Glutamatergic neuron (in vitro differentiated cells): ENCODE measurements at regions not wholly inside any gene's neighbourhood (a gene's known extent, or its start where the extent isn't known, plus 50 kb on each side); places are given as distances from the start of the nearest gene placed in this dataset.
"Not testable (repeated sequence)": the region's sequence is repeated elsewhere in the genome, so short reads cannot be mapped to it uniquely, and the experiment has no call there.

Source experiments
- DNase-seq: peaks from one replicate; pipeline ENCODE4 v3.0.0; 2022
- H3K27ac Mint-ChIP-seq: one replicate; pipeline ENCODE4 v1.8.0; 2020; ENCODE audit warnings: mild to moderate bottlenecking, mixed read lengths, inconsistent platforms; ENCODE audit not compliant: unreplicated experiment
- H3K27me3 Mint-ChIP-seq: one replicate; pipeline ENCODE4 v1.8.0; 2020; ENCODE audit warnings: mild to moderate bottlenecking, moderate library complexity, mixed read lengths, inconsistent platforms; ENCODE audit not compliant: unreplicated experiment
- H3K36me3 Mint-ChIP-seq: one replicate; pipeline ENCODE4 v1.8.0; 2020; ENCODE audit warnings: mild to moderate bottlenecking, mixed read lengths, inconsistent platforms; ENCODE audit not compliant: unreplicated experiment
- H3K4me1 Mint-ChIP-seq: one replicate; pipeline ENCODE4 v1.8.0; 2020; ENCODE audit warnings: mild to moderate bottlenecking, low read depth, mixed read lengths, inconsistent platforms; ENCODE audit not compliant: unreplicated experiment
- H3K4me3 Mint-ChIP-seq: one replicate; pipeline ENCODE4 v1.8.0; 2020; ENCODE audit warnings: mild to moderate bottlenecking, mixed read lengths, inconsistent platforms; ENCODE audit not compliant: unreplicated experiment
- H3K9me3 Mint-ChIP-seq: one replicate; pipeline ENCODE4 v1.8.0; 2020; ENCODE audit warnings: mild to moderate bottlenecking, moderate library complexity, mixed read lengths, inconsistent platforms; ENCODE audit not compliant: unreplicated experiment
- TF ChIP-seq, protein P1 (sequence below): fragments of 200-600 bp; sonication (generic); IDR thresholded peaks from one replicate; pipeline ENCODE4 v1.5.0; 2021; ENCODE audit not compliant: partially characterized antibody, unreplicated experiment

DNA sequence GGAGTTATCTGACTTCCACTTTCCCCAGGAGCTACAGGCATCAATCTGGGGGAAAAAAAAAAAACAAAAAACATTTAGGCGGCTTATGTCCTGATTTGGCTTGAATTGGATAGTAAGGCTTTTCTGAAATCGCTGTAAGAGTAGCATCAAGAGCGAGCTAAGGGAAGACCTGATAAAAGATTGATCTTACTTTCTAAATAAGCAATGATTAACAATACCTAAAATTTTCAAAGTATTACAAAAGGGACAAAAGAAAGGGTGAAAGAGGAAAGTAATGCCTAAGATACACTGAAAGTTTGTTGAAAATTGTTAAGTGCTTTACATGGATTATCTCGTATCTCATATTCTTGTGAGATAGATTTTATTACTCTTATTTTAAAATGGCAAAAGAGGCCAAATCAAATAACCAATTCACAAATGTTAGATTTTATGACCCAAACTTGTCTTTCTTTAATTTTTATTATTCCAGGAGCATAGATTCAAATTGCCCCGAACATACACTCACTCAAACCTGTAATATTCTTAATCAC, 106.4 kb upstream of the PRSS16 start:
- peaks cover 10% of the 10 kb centered on the region for H3K4me1 Mint-ChIP-seq
- DNase-seq = no peak
- H3K27ac Mint-ChIP-seq = no peak overlapping the region
- H3K36me3 Mint-ChIP-seq = no peaks in the 10 kb centered on the region
- TF ChIP-seq, protein P1, sequence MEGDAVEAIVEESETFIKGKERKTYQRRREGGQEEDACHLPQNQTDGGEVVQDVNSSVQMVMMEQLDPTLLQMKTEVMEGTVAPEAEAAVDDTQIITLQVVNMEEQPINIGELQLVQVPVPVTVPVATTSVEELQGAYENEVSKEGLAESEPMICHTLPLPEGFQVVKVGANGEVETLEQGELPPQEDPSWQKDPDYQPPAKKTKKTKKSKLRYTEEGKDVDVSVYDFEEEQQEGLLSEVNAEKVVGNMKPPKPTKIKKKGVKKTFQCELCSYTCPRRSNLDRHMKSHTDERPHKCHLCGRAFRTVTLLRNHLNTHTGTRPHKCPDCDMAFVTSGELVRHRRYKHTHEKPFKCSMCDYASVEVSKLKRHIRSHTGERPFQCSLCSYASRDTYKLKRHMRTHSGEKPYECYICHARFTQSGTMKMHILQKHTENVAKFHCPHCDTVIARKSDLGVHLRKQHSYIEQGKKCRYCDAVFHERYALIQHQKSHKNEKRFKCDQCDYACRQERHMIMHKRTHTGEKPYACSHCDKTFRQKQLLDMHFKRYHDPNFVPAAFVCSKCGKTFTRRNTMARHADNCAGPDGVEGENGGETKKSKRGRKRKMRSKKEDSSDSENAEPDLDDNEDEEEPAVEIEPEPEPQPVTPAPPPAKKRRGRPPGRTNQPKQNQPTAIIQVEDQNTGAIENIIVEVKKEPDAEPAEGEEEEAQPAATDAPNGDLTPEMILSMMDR = no peak
- peak overlapping the region; percentile 76 for H3K4me3 Mint-ChIP-seq
- H3K27me3 Mint-ChIP-seq = peaks cover 4% of the 10 kb centered on the region
- H3K9me3 Mint-ChIP-seq = peaks cover 5% of the 10 kb centered on the region

DNA sequence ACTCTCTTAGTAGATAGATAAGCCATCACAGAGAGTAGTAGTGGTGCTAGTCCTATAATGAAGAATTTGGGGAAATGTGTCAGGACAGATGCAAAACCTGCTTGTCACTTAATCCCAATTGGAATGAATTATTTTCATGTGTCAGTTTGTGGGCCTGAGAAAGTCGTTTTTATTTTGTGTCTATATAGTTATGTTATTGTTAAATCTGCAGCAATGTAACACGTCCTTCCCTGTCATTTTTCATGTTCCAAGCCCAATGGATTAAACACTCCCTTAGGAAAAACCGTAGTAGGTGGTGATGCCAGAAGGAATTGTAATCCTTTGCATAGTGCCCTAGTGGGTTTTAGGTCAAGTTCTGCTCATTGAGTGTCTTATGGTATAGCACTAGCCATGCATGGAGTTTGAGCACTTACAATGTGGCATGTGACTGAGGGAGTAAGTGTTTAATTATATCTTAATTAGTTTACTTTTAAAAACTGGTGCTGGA, 105.9 kb upstream of the PRSS16 start:
- peak overlapping the region; percentile 30 for H3K4me3 Mint-ChIP-seq
- H3K27ac Mint-ChIP-seq = no peak overlapping the region

DNA sequence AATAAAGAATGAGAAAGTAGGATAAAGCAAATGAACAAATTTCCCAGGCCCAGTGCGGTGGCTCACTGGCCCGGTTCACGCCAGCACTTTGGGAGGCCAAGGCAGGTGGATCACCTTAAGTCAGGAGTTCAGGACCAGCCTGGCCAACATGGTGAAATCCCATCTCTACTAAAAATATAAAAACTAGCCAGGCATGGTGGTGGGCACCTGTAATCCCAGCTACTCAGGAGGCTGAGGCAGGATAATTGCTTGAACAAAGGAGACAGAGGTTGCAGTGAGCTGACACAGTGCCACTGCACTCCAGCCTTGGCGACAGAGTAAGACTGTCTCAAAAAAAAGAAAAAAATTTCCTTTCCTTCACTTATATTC, 104.5 kb upstream of the PRSS16 start:
- not testable (repeated sequence) for H3K9me3 Mint-ChIP-seq, H3K36me3 Mint-ChIP-seq, DNase-seq, H3K27ac Mint-ChIP-seq, H3K27me3 Mint-ChIP-seq
- H3K4me1 Mint-ChIP-seq = peaks cover 12% of the 10 kb centered on the region
- peak overlapping the region; percentile 11 for H3K4me3 Mint-ChIP-seq

More for the DNA sequence above, 105.9 kb upstream of the PRSS16 start:
- TF ChIP-seq, protein P1 = no peak
- peaks cover 4% of the 10 kb centered on the region for H3K27me3 Mint-ChIP-seq
- peaks cover 5% of the 10 kb centered on the region for H3K9me3 Mint-ChIP-seq
- no peaks in the 10 kb centered on the region for H3K36me3 Mint-ChIP-seq
- H3K4me1 Mint-ChIP-seq = peaks cover 10% of the 10 kb centered on the region
- DNase-seq = no peak

DNA sequence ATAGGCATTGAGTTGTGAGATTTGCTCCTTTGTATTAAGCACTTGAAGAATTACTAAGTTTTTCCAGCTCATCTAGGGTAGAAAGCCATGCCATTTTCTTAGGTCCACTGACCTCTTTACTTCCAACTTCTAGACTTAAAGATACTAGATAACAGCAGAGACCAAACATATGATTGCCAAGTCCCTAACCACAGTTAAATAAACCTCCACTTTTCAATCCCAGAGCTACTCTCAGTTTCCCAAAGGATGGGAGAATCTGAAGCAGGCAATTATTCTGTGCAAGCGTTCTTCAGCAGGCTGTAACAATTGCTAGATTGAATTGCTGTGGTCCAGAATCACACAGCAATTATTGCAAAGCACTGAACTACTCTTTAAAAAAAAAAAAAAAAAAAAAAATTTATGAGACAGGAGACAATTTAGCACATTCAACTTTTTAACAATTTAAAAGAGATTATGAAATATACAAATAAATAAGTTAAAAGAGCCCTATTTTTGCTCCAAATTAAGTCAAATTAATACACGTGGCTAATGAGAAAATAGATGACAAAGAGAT, 104.0 kb upstream of the PRSS16 start:
- Mint-ChIP-seq H3K27ac (no peak overlapping the region), H3K4me3 (peak overlapping the region; percentile 11), H3K36me3 (no peaks in the 10 kb centered on the region), H3K4me1 (peaks cover 12% of the 10 kb centered on the region), H3K9me3 (peaks cover 5% of the 10 kb centered on the region), H3K27me3 (peaks cover 4% of the 10 kb centered on the region)
- DNase-seq = no peak
- TF ChIP-seq, protein P1 = no peak

DNA sequence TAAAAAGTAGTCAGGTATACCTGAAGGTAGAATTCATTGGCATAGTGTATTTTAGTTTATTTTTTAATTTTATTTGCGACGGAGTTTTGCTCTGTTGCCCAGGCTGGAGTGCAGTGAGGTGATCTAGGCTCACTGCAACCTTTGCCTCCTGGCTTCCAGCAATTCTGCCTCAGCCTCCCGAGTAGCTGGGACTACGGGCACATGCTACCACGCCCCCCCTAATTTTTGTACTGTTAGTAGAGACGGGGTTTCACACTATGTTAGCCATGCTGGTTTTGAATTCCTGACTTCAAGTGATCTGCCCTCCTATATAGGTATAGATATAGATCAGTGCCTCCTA, 102.8 kb upstream of the PRSS16 start:
- H3K4me1 Mint-ChIP-seq = peaks cover 8% of the 10 kb centered on the region
- H3K4me3 Mint-ChIP-seq = peak overlapping the region; percentile 30
- TF ChIP-seq, protein P1 = no peak
- H3K27ac Mint-ChIP-seq = no peak overlapping the region
- H3K9me3 Mint-ChIP-seq = no peaks in the 10 kb centered on the region
- peaks cover 3% of the 10 kb centered on the region for H3K27me3 Mint-ChIP-seq
- H3K36me3 Mint-ChIP-seq = no peaks in the 10 kb centered on the region
- no peak for DNase-seq
